ENCODE measurements at regions not wholly inside any gene's neighbourhood (a gene's known extent, or its start where the extent isn't known, plus 50 kb on each side); places are given as distances from the start of the nearest gene placed in this dataset.

DNA sequence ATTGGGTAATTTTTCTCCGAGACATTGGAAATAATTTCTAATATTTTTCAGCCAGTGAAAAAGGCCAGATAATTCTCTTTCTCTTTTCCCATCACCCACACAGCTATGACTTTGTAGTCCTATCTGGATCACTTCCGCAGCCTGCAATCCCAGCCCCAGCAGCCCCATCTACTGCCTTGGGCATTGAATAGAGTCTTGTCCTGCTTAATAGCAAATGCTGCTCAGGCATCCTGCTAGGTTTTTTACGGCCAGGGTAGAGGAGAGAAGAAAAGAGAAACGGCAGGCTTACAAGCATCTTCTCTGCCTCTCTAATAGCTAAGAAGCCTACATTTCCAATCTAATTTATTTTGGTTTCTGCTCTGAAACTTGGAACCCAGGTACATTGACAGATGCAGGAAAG, 154.3 kb upstream of the B3GAT1 start:
- ATAC-seq (ENCODE audit: low read depth): no peak
- CTCF ChIA-PET: no interaction called here

DNA sequence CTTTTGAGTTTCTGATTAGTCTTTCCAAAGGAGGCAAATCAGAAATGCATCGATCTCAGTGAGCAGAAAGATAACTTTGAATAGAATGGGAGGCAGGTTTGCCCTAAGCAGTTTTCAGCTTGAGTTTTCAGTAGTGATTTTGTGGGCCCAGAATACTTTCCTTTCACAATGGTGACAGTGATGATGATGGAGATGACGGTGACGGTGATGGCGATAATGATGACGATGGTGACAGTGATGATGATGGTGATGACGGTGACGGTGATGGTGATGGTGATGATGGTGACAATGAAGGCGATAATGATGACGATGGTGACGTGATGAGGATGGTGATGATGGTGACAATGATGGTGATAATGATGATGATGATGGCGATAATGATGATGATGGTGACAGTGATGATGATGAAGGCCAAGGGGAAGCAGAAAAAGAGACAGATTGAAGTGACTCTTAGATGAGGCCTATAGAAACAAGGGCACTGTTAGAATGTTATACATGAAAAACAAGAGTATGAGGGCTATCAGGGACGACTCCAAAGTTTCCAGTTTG, 153.4 kb upstream of the B3GAT1 start:
- H3K4me3 Mint-ChIP-seq: no peak overlapping the region
- no peaks in the 10 kb centered on the region for H4K20me1 ChIP-seq (ENCODE audit: control insufficient read depth, insufficient read depth, low read length, poor library complexity, severe bottlenecking)
- TF ChIP-seq EZH2 (IDR thresholded peaks at IDR 0.05; ENCODE audit: borderline replicate concordance, insufficient read depth, low read depth, low read length, poor library complexity, severe bottlenecking): no peak
- TF ChIP-seq, protein P1, sequence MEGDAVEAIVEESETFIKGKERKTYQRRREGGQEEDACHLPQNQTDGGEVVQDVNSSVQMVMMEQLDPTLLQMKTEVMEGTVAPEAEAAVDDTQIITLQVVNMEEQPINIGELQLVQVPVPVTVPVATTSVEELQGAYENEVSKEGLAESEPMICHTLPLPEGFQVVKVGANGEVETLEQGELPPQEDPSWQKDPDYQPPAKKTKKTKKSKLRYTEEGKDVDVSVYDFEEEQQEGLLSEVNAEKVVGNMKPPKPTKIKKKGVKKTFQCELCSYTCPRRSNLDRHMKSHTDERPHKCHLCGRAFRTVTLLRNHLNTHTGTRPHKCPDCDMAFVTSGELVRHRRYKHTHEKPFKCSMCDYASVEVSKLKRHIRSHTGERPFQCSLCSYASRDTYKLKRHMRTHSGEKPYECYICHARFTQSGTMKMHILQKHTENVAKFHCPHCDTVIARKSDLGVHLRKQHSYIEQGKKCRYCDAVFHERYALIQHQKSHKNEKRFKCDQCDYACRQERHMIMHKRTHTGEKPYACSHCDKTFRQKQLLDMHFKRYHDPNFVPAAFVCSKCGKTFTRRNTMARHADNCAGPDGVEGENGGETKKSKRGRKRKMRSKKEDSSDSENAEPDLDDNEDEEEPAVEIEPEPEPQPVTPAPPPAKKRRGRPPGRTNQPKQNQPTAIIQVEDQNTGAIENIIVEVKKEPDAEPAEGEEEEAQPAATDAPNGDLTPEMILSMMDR (IDR thresholded peaks at IDR 0.05): no peak
- H3K4me1 Mint-ChIP-seq: peaks cover 2% of the 10 kb centered on the region
- DNase-seq (no peak), ATAC-seq (ENCODE audit: low read depth) (no peak)
- no peak overlapping the region for H3K4me3 ChIP-seq (ENCODE audit: control extremely low read depth in 1 of 5, extremely low read depth in 1 of 5, insufficient read depth in 1 of 5, low read depth in 2 of 5, low read length in 4 of 5)
- no peaks in the 10 kb centered on the region for H3K9me3 ChIP-seq (ENCODE audit: control extremely low read depth in 1 of 3, control insufficient read depth in 2 of 3, insufficient read depth in 1 of 3, low read length in 2 of 3)
- no peak overlapping the region for H2AFZ ChIP-seq (ENCODE audit: insufficient read depth, low read depth, low read length, poor library complexity, severe bottlenecking)
- H3K9me3 Mint-ChIP-seq (ENCODE audit: insufficient read depth): no peaks in the 10 kb centered on the region
- ChIA-PET CTCF (no interaction called here), POLR2A (no interaction called here)
- H3K27me3 ChIP-seq (replicated peaks in 1 of 4; ENCODE audit: control extremely low read depth in 1 of 4, control insufficient read depth in 3 of 4, insufficient read depth in 4 of 4, low read length in 3 of 4): no peaks in the 10 kb centered on the region
- no peaks in the 10 kb centered on the region for H3K79me2 ChIP-seq (ENCODE audit: control insufficient read depth, insufficient read depth, low read length)
- H3K27ac ChIP-seq (ENCODE audit: low read length in 2 of 2): no peak overlapping the region
- no peak overlapping the region for H3K9ac ChIP-seq (ENCODE audit: low read length)
- H3K4me1 ChIP-seq (ENCODE audit: control insufficient read depth in 2 of 2, insufficient read depth in 2 of 2, low read length in 2 of 2): peaks cover 0 to 2% of the 10 kb centered on the region in 2 donors
- 88% methylated on average over 12 of the region's 12 CpGs for WGBS (ENCODE audit: insufficient coverage)
- H3K27me3 Mint-ChIP-seq: no peaks in the 10 kb centered on the region
- H3K36me3 ChIP-seq (replicated peaks in 1 of 2; ENCODE audit: control extremely low read depth in 1 of 2, control insufficient read depth in 1 of 2, extremely low read depth in 1 of 2, insufficient read depth in 2 of 2, low read length in 1 of 2): no peaks in the 10 kb centered on the region
- no peak overlapping the region for H3K4me2 ChIP-seq (replicated peaks; ENCODE audit: low read depth, low read length, poor library complexity, severe bottlenecking)
- intact Hi-C loops (cut with micrococcal nuclease): no loop called here
- no peak overlapping the region for H3K27ac Mint-ChIP-seq

More for the DNA sequence above, 154.3 kb upstream of the B3GAT1 start:
- no peaks in the 10 kb centered on the region for H3K9me3 Mint-ChIP-seq (ENCODE audit: insufficient read depth)
- Histone ChIP-seq H3K9ac (ENCODE audit: low read length) (no peak overlapping the region), H4K20me1 (ENCODE audit: control insufficient read depth, insufficient read depth, low read length, poor library complexity, severe bottlenecking) (no peaks in the 10 kb centered on the region), H3K4me3 (ENCODE audit: control extremely low read depth in 1 of 5, extremely low read depth in 1 of 5, insufficient read depth in 1 of 5, low read depth in 2 of 5, low read length in 4 of 5) (no peak overlapping the region), H3K9me3 (ENCODE audit: control extremely low read depth in 1 of 3, control insufficient read depth in 2 of 3, insufficient read depth in 1 of 3, low read length in 2 of 3) (no peaks in the 10 kb centered on the region), H2AFZ (ENCODE audit: insufficient read depth, low read depth, low read length, poor library complexity, severe bottlenecking) (no peak overlapping the region), H3K27ac (ENCODE audit: low read length in 2 of 2) (no peak overlapping the region), H3K79me2 (ENCODE audit: control insufficient read depth, insufficient read depth, low read length) (no peaks in the 10 kb centered on the region), H3K4me1 (ENCODE audit: control insufficient read depth in 2 of 2, insufficient read depth in 2 of 2, low read length in 2 of 2) (no peaks in the 10 kb centered on the region), H3K4me2 (replicated peaks; ENCODE audit: low read depth, low read length, poor library complexity, severe bottlenecking) (no peak overlapping the region), H3K36me3 (replicated peaks in 1 of 2; ENCODE audit: control extremely low read depth in 1 of 2, control insufficient read depth in 1 of 2, extremely low read depth in 1 of 2, insufficient read depth in 2 of 2, low read length in 1 of 2) (no peaks in the 10 kb centered on the region), H3K27me3 (replicated peaks in 1 of 4; ENCODE audit: control extremely low read depth in 1 of 4, control insufficient read depth in 3 of 4, insufficient read depth in 4 of 4, low read length in 3 of 4) (no peaks in the 10 kb centered on the region)
- H3K4me3 Mint-ChIP-seq: no peak overlapping the region
- H3K4me1 Mint-ChIP-seq: no peaks in the 10 kb centered on the region
- no peak for DNase-seq
- intact Hi-C loops (cut with micrococcal nuclease): no loop called here
- H3K27ac Mint-ChIP-seq: no peak overlapping the region
- POLR2A ChIA-PET: no interaction called here
- no peaks in the 10 kb centered on the region for H3K27me3 Mint-ChIP-seq
- WGBS (ENCODE audit: insufficient coverage): 100% methylated on average over 1 of the region's 4 CpGs
- TF ChIP-seq, protein P1 (IDR thresholded peaks at IDR 0.05): no peak
- TF ChIP-seq EZH2 (IDR thresholded peaks at IDR 0.05; ENCODE audit: borderline replicate concordance, insufficient read depth, low read depth, low read length, poor library complexity, severe bottlenecking): no peak
